HG03159 (cell line): ENCODE measurements at regions not wholly inside any gene's neighbourhood (a gene's known extent, or its start where the extent isn't known, plus 50 kb on each side); places are given as distances from the start of the nearest gene placed in this dataset.

Experiments used
- ATAC-seq: cut with Tn5 transposase; IDR thresholded peaks from one replicate; pipeline ENCODE4 v1.9.1; 2021; ENCODE audit warnings: mild to moderate bottlenecking, moderate library complexity; ENCODE audit not compliant: unreplicated experiment

GRCh38 chr5:96049398-96050272, 88.0 kb upstream of the ELL2 start:
- ATAC-seq = no peak

DNA sequence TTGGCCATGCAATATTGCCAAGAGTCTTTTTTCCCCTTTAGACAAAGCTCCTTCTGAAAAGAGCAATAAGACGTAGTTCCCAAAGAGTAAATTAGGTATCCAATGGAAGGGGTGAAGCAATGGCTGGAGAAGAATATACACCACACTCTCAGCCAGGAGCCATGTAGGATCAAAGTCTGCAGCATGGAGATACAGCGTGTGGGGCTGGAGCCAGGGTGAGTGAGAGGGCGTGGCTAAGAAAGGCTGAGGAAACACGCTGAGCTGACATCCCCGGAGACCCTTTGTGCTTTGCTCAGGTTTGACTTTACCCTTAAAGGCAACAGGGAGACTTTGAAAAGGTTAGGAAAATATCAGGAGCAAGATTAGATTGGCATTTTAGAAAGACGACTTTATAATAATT, 87.1 kb upstream of the ELL2 start:
- ATAC-seq = no peak

DNA sequence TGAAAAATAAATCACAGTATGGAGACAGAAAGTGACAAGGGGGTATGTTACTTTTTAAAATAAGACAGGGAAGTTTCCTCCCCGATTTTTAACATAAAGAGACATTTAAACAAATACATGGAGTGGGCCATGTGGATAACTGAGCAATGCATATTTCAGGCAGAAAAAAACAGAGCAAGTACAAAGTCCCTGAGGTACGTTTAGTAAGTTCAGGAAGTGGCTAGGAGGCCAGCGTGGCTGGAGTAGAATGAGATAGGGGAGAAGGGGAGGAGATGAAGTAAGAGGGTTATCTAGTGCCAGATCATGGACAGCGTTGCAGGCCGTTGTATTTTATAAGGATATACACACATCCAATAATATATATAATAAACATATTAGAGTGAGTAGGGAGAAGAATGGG, 84.2 kb upstream of the ELL2 start:
- ATAC-seq = no peak

DNA sequence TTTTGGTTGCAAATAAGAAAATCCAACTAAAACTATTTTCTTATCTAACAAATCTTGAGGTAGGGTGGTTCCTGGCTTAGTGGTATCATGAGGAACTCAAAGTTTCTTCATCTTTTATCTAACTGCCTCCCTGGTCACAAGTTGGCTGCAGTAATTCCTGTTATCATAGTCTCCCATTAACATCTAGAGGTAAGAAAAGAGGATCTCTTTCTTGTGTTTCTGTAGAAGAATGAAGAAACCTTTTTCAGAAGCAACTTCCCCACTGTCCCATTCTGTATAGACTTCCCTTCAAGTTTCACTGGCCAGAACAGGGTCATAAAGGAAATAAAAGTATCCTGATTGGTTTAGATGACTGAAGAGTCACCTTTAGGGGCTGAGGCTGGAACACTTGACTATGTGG, 81.8 kb upstream of the ELL2 start:
- no peak for ATAC-seq

DNA sequence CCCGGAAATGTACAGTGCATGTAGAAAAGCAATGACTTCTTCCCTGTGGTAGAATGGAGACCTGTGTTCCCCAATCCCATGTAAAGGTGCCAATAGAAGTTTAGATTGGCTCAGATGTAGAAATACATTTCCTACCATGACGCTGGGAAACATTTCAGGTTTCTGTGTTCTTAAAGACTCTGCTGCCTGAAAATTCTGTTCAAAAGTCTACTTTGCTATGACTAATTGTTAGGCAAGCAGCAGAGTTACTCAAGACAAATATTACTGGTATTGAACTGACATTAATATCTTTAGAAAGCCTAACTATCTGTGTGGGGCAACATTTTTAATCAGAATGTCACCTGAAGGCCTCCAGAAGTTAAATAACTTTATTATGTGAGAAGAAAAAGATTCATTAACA, 75.5 kb upstream of the ELL2 start:
- ATAC-seq = no peak

- no peak for ATAC-seq
Observed at GRCh38 chr5:96036301-96036700, 74.7 kb upstream of the ELL2 start.

GRCh38 chr5:96035796-96036195, 74.1 kb upstream of the ELL2 start:
- ATAC-seq = no peak

GRCh38 chr5:96033116-96033515, 71.5 kb upstream of the ELL2 start:
- no peak for ATAC-seq

- no peak for ATAC-seq
Observed at GRCh38 chr5:96031811-96032261, 70.2 kb upstream of the ELL2 start.

DNA sequence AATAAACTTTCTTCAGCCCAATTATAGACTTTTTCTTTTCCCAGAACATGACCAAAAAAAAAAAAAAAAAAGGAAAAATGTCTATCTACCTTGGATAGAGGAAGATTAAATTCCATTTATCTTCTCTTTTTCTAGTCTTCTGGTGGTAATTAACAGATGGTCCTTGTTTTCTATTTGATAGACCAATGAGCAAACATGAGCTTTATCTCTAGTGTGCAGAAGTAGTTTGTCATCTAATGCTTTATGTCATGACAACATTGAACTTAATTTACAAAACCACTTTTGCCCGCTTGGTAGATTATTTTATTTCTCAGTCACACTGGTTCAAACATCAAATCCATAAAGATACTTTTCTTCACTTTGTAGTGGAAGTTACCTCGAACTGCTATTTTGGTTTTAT, 69.5 kb upstream of the ELL2 start:
- ATAC-seq = no peak

DNA sequence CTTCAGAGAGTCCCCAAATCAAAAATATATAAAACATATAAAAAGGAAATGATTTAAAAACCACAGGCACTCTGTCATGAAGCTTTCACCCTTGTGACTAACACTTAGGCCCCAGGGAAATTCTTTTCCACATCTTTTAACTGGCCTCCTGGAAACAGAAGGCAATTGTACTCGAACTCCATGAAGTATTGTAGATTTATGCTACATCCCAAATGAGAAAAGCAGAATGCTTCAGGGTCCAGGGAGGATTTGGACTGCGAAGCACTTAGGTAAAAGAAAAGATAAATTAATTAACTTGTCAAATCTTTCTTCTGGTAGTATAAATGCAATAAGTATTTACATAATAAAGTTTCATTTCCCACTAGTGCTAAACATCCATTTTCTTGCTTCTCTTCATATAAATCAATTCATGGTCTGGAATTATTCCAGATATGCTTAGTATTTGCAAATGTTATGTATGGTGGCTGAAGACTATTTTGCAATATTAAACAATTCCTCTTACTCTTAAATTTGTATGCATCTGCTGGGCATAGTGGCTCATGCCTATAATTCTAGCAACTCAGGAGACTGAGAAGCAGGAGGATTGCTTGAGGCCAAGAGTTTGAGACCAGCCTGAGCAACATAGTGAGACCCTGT, 64.9 kb upstream of the ELL2 start:
- ATAC-seq = no peak

DNA sequence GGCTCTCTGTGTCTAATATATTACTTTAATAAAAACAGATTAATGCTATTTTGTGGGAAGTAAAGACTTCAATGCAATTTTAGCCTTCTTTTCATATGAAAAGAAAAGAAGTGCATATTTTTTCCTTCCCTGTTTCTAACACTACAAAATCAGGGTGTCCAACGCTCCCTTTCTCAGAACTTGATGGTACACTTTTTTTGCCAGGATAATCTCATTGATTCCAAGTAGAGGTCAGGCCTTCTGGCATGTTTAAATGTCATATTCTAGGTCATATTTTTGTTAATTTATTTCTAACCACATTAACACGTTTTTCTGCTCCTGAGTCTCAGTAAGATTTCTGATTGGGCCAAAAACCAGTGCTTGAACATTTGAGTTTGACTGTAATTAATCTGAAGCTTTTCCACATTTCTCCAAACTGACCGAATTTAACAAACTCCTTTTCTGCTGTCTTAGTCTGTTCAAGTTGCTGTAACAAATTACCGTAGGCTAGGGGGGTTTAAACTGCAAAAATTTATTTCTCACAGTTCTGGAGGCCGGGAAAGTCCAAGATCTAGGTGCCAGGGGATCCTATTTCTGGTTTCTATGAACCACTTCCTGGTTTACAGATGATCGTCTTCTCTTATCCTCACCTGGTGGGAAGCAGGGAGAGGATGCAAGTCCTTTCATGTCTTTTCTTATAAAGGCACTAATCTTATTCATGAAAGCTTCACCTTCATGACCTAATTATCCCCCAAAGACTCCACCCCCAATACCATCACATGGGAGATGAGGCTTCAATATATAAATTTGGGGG, 63.2 kb upstream of the ELL2 start:
- ATAC-seq = no peak

DNA sequence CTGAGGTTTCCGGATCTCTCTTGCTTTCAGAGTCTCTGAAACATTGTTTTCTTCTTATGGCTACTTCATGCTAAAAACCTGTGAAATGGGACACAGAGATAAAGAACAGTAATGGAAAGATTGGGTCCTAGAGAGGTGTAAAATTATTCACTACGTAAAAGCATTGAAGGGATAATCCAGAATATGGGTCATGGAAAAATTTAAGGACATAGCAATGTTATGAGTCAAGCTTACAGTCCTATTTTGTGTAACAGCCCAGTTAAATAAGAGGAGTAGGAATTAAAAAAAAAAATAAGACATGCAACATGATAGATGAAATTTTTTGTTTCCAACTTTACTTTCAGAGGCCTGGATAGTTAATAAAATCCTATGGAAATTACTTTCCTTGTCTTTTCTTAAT, 61.9 kb upstream of the ELL2 start:
- no peak for ATAC-seq

DNA sequence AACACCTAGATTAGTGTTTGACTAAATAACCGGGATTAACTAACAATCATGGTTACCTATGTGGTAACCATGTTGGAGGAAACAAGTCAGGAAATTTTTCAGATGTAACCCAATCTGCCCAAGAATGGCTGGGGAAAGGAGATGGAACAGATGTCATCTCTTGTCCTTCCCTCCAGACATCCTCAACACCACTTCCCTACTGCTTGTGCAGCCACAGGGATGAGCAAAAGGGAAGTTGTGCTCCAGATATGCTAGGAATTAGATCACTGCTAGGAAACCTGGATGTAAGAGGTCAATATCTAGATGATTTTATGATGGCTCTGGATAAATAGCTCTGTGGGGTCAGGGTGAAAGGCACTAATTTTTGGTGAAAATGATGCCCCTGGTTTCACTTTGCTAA, 61.3 kb upstream of the ELL2 start:
- no peak for ATAC-seq

DNA sequence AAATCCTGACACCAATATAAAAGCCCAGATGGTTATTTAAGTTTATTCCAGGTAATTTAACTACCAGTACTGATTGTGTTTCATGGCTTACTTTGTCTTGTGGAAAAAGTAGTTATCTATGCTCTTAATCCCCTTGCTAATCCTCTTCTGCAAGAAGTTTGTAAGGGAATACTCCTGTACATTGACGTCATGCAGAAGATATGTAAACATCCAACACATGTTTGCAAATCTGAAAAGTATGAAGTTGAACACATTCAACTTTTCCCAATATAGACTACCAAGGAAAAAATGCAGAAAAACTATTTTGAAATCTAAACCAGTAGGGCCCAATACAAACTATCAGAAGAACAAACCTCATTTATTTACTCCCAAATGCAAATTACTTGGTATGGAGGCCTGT, 56.3 kb upstream of the ELL2 start:
- no peak for ATAC-seq

- no peak for ATAC-seq
Observed at GRCh38 chr5:96016216-96016615, 54.6 kb upstream of the ELL2 start.

- ATAC-seq = no peak
Observed at GRCh38 chr5:96015709-96016108, 54.1 kb upstream of the ELL2 start.

GRCh38 chr5:96014395-96014794, 52.7 kb upstream of the ELL2 start:
- no peak for ATAC-seq

DNA sequence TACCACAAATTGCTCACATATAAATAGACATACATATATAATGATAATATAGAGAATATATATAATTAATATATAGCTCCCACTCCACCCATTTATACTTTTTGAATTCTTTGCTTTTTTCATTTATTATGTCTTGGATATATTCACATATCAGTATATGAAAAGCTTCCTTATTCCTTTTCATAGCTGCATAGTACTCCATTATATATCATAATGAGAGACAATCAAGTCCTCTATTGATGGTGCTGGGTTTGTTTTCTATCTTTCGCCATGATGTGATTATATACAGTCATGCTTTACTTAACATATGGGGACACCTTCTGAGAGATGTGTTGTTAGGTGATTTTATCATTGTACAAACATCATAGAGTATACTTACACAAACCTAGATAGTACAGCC, 51.6 kb upstream of the ELL2 start:
- no peak for ATAC-seq

DNA sequence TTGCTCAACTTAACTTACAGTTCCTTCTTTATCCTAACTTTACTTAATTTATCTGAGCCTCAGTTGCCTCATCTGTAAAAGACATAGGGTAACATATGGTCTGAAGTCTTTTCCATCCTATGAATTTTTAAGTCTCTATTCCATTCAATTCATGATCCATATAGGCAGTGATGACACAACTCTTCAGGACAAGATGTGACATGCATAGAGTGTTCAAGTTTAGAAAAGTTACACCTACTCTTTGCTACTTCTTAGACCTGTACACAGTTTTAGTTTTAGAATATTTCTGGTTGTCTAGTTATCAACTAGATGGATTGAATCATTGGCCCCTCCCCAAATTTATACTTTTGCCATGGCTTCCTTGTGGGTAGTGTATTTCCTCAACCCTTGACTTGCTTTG, 50.7 kb upstream of the ELL2 start:
- ATAC-seq = no peak
